T47D (cell line): ENCODE measurements at regions not wholly inside any gene's neighbourhood (a gene's known extent, or its start where the extent isn't known, plus 50 kb on each side); places are given as distances from the start of the nearest gene placed in this dataset.

Source experiments
- DNase-seq, 2 experiments: peaks; one replicate each; pipeline versions ENCODE4 v3.0.0 to v3.0.0-alpha.2; 2011 to 2012; ENCODE audit warnings: low read depth in 1 of 2, low spot score in 1 of 2
- JUND ChIP-seq: IDR thresholded peaks from 2 replicates; pipeline ENCODE4 v1.6.1; 2012; ENCODE audit warnings: low read depth
- in situ Hi-C: cut with HindIII; loops from 2 replicates; pipeline ENCODE4 v1.10.0; 2016; ENCODE audit warnings: low sequenced_read_pairs, low pct_unique_long_range_greater_than_20kb

- in situ Hi-C loops = no loop called here
- TF ChIP-seq JUND = no peak
These were observed 50.4 kb upstream of the GGTA1 start for GRCh38 chr9:121550041-121550440.

DNA sequence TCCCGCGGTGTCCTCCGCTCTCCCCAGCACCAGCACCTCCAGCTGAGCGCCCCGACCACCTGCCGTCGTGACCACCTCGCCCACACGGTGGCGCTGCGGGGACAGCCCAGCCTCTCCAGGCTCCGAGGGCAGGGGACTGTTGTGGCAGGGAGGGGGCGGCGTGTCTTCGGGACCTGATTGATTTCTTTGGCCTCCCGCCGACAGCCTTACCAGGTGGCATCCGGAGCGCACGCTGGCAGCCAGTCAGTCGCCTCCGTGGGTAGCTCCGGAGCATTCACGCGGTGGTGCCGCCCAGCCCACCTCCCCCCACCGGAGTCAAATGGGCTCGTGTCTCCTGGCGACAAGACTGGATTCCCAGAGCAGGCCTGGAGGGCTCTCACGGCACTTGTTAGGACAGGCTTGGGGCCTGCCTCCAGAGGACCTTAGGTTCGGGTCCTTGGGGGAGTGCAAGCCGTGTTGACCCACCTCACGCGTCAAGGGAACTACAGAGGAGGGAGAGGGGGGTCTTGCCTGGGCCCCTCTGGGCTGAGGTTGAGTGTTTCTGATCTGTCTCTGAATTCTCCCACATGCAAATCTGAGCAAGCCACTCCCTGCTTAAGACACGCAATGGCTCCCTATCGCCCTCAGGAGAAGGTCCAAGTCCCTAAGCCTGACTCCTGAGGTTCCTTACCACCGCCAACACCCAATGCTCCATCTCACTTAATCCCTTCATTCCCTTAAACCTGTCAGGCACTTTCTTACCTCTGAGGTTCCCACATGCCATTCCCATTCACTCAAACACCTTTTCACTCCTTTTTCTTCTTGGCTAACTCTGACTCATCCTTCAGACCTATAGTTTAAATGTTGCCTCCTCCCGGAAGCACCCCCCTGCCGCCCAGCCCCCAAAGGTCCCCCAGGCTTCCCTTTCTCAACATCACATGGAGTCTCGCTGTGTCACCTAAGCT is 51.2 kb upstream of the GGTA1 start:
- in situ Hi-C loops = no loop called here
- no peak for TF ChIP-seq JUND
- DNase-seq = peak; percentile 67 to 88

More at GRCh38 chr9:121550041-121550440, 50.4 kb upstream of the GGTA1 start:
- DNase-seq = no peak

DNA sequence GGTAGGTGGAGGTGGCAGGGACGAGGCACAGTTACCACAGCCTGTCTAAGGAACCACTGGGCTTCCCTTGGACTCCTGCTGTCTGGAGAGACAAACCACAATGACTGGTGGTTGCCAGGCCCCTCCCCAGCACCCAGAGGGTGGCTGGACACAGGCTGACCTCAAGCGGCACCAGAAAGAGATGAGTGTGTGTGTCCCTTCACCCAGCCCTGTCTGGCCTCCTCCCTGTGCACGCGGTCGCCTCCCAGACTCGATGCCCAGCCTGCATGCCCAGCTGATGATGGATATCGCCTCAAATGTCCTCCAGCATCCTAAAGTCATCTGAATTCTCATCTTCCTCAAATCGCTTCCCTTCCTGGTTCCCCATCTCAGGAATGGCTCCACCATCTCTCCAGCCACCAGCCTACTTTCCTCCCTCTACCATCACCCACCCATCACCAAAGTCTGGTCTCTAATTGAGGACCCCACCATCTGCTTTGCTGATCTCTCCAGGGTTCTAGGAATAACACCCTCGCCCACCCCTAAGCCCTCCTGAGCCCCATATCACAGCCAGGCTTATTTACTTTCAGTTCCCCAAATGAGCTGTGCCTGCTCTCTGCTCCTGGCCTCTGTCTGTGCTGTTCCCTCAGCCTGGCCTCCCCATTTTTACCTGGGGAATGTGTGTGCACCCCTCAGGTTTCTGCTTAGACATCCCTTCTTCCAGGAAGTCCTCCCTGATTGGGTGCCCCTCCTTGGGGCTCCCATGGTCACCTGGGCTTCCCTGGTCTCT is 52.5 kb upstream of the GGTA1 start:
- no peak for DNase-seq
- in situ Hi-C loops = no loop called here
- no peak for TF ChIP-seq JUND

- in situ Hi-C loops = no loop called here
- no peak for DNase-seq
- TF ChIP-seq JUND = no peak
These were observed 56.4 kb upstream of the GGTA1 start for GRCh38 chr9:121556082-121556481.

DNA sequence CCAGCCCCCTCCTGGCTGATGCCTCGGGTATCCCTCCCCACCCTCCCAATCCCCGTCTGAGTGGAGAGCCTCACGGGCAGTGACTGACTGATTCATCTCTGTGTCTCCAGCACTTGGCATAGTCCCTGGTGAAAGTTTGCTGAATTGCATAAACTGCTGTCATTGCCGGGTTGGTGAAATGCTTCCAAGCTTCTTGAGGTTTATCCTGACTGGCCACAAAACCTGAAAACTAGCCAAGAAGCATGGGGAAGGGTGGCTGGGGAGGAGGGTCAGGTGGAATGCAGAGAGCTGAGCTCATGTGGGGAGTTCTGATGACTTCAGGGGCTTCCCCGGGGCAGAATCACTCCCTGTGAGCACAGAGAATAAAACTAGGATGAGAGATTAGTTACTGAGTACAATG is 56.9 kb upstream of the GGTA1 start:
- in situ Hi-C loops = no loop called here
- no peak for TF ChIP-seq JUND
- DNase-seq = peak; percentile 50 to 94

DNA sequence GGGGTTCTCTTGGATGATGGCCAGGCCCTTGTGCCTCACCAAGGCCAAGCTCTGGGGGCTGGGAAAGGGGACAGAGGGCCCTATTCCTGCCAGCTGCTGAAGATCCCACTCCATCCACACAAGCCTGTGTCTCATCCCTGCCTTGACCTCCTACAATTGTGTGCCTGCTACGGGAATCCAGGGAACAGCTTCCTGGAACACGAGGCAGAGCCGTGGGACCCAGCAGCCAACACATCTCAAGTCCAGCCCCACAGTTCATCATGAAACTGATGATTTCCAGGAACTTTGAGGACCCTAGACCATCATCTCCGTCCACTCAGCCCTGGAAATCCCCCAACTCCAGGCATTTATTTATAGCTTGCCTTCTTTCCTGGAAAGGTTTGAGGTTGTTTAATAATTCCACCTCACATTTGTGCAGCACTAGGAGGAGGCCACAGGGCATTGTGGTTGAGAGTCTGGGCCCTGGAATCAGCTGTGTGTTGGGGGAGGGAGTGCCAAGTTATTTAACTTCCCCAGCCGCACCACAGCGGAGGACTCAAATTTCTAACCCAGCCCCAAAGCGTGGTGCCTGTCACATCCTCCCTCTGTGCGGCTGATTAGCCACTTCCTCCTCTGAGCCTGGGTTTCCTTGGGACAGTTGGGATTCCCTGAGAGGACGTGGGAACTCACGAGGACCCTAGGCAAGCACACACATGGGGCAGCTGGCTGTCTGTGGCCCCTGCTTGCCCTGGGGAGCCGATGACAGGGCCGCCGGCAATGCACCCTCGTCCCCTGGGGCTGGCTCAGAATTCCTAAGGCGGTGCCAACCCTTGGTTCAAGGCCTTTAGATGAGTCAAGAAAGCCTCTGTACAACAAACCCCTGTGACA is 58.2 kb upstream of the GGTA1 start:
- TF ChIP-seq JUND = no peak
- in situ Hi-C loops = no loop called here
- DNase-seq = peak; percentile 72 to 92

GRCh38 chr9:121558473-121558872 is 58.8 kb upstream of the GGTA1 start:
- DNase-seq = no peak
- in situ Hi-C loops = no loop called here
- no peak for TF ChIP-seq JUND

- in situ Hi-C loops = no loop called here
- no peak for DNase-seq
- no peak for TF ChIP-seq JUND
These were observed 59.5 kb upstream of the GGTA1 start for GRCh38 chr9:121559183-121559582.

DNA sequence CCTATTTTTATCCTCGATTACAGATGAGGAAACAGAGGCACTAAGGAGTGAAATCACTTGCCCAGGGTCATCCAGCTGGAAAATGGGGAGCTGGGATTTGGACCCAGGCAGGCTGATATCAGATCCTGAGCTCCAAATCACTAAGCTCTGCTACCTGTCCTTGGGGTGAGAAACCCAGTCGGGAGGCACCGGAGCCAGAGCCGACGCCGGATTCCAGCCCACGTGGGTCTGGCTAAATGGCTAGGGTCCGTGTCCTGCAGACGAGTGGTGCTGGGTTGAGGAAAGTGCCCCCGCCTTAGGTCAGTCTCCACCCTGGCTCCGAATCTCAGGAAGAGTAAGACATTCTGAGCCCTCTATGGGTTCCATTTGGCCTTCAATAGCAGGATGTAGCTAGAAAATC is 61.3 kb upstream of the GGTA1 start:
- no peak for DNase-seq
- in situ Hi-C loops = no loop called here
- no peak for TF ChIP-seq JUND

DNA sequence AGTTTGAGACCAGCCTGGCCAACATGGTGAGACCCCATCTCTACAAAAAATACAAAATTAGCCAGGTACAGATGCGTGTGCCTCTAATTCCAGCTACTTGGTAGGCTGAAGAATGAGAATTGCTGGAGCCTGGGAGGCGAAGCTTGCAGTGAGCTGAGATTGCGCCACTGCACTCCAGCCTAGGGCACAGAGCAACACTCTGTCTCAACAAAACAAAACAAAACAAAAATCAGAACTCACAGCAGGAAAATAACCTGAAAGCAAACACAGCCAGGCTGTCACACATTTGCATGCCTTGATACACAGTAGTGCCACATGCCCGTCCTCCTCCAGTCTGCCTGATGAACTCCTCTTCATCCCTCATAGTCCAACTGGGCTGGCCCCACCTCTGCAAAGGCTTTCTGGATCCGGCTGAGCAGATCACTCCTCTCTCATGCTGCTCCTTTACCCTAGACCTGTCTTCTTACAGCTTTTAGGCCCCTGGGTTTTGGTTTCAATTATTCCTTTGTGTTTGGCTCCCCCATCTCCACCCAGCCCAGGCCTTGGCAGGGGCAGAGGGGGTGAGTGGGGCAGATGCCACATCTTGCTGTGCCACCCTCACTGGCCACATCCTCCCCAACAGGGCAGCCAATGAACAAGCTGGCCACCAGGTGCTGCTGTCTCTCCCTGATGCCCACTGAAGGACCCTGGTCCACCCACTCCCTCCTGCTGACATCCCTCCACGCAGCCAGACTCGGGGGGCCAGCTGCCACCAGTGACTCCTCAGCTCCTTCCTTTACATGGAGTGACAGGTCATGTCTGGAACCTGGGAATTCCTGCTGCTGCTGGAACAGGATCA is 62.0 kb upstream of the GGTA1 start:
- TF ChIP-seq JUND = no peak
- in situ Hi-C loops = no loop called here
- no peak for DNase-seq

- in situ Hi-C loops = no loop called here
- TF ChIP-seq JUND = no peak
- DNase-seq = no peak
These were observed 62.7 kb upstream of the GGTA1 start for GRCh38 chr9:121562301-121562700.
